H1 (cell line): ENCODE measurements at regions not wholly inside any gene's neighbourhood (a gene's known extent, or its start where the extent isn't known, plus 50 kb on each side); places are given as distances from the start of the nearest gene placed in this dataset.

Source experiments
- CTCF ChIA-PET: fragments of 300-600 bp; sonication (Branson Sonifier 250); formaldehyde crosslinking; loops from one replicate; lab custom pipeline; 2021; ENCODE audit not compliant: partially characterized antibody; lab: Charles Lee
- POLR2A ChIA-PET: fragments of 300-600 bp; sonication (Branson Sonifier 250); formaldehyde crosslinking; loops from one replicate; lab custom pipeline; 2021; ENCODE audit warnings: inconsistent platforms; ENCODE audit not compliant: partially characterized antibody; lab: Charles Lee
- DNase-seq, 2 experiments: peaks; one replicate each; pipeline versions ENCODE4 v3.0.0 to v3.0.0-alpha.2; 2010 to 2022; ENCODE audit warnings: low spot score in 2 of 2, low read depth in 1 of 2, mixed read lengths in 1 of 2
- FAIRE-seq: peaks from 2 replicates; lab custom pipeline; 2011; peaks lifted over from hg19 to GRCh38; lab: Jason Lieb, UNC
- H2AFZ ChIP-seq: 2 replicates; pipeline ENCODE4 v1.8.1; 2012; ENCODE audit warnings: low read length, inconsistent platforms
- H2AK5ac ChIP-seq: 2 replicates; pipeline ENCODE4 v1.6.1; 2013; ENCODE audit warnings: low read depth, low read length
- H2BK120ac ChIP-seq: replicated peaks from 2 replicates; pipeline ENCODE3; 2013; ENCODE audit warnings: low read depth, low read length, inconsistent platforms
- H2BK12ac ChIP-seq: 2 replicates; pipeline ENCODE4 v1.6.1; 2013; ENCODE audit warnings: low read depth, low read length
- H2BK15ac ChIP-seq: 2 replicates; pipeline ENCODE4 v1.6.1; 2013; ENCODE audit warnings: low read length
- H2BK20ac ChIP-seq: 2 replicates; pipeline ENCODE4 v1.6.1; 2013; ENCODE audit warnings: low read length
- H2BK5ac ChIP-seq: 2 replicates; pipeline ENCODE4 v1.6.1; 2013; ENCODE audit warnings: low read depth, low read length
- H3K14ac ChIP-seq: 2 replicates; pipeline ENCODE4 v1.6.1; 2013; ENCODE audit warnings: inconsistent platforms; ENCODE audit not compliant: insufficient read length
- H3K18ac ChIP-seq: 2 replicates; pipeline ENCODE4 v1.6.1; 2013; ENCODE audit warnings: low read length; ENCODE audit errors: extremely low read depth
- H3K23ac ChIP-seq: 2 replicates; pipeline ENCODE4 v1.6.1; 2013; ENCODE audit warnings: inconsistent platforms; ENCODE audit not compliant: insufficient read length
- H3K23me2 ChIP-seq: 2 replicates; pipeline ENCODE4 v1.6.1; 2013; ENCODE audit warnings: low read depth, low read length
- H3K27ac ChIP-seq: 2 replicates; pipeline ENCODE4 v1.6.1; 2011; ENCODE audit warnings: low read depth, low read length, inconsistent platforms
- H3K27me3 ChIP-seq, 4 experiments: replicated peaks in 1 of 4; 1 replicate in 1 of 4; 2 replicates in 3 of 4; pipeline versions ENCODE4 v1.6.1 to v1.8.1; 2011 to 2013; ENCODE audit warnings: low read length in 3 of 4, mild to moderate bottlenecking in 3 of 4, inconsistent platforms in 2 of 4, mixed read lengths in 2 of 4, moderate library complexity in 1 of 4; ENCODE audit not compliant: control insufficient read depth in 3 of 4, insufficient read depth in 3 of 4; ENCODE audit errors: extremely low read depth in 1 of 4
- H3K36me3 ChIP-seq, 4 experiments: 2 replicates each; pipeline versions ENCODE4 v1.6.1 to v1.8.1; 2011 to 2013; ENCODE audit warnings: mild to moderate bottlenecking in 4 of 4, low read length in 3 of 4, moderate library complexity in 2 of 4, control low read depth in 1 of 4, inconsistent platforms in 1 of 4; ENCODE audit not compliant: insufficient read depth in 4 of 4, control insufficient read depth in 2 of 4
- H3K4ac ChIP-seq: replicated peaks from 2 replicates; pipeline ENCODE3; 2013; ENCODE audit warnings: low read length, low read depth, mixed read lengths, inconsistent platforms; ENCODE audit not compliant: insufficient read length
- H3K4me1 ChIP-seq, 4 experiments: replicated peaks in 1 of 4; 1 replicate in 1 of 4; 2 replicates in 3 of 4; pipeline versions ENCODE4 v1.6.1 to v1.8.1; 2011 to 2013; ENCODE audit warnings: low read length in 3 of 4, inconsistent platforms in 2 of 4, mixed read lengths in 1 of 4; ENCODE audit not compliant: insufficient read depth in 4 of 4, control insufficient read depth in 3 of 4
- H3K4me2 ChIP-seq, 2 experiments: 2 replicates each; pipeline versions ENCODE4 v1.6.1 to v1.8.1; 2011 to 2013; ENCODE audit warnings: low read depth in 2 of 2, low read length in 2 of 2, control low read depth in 1 of 2, inconsistent platforms in 1 of 2, mild to moderate bottlenecking in 1 of 2; ENCODE audit not compliant: insufficient read depth in 1 of 2
- H3K4me3 ChIP-seq, 4 experiments: fragments of 200-600, 300-600 bp in 1 of 4; sonication (generic), shearing (Covaris generic), sonication (Bioruptor Twin) in 1 of 4; 2 replicates each; pipeline versions ENCODE4 v1.5.1 to v1.8.1; 2011 to 2016; ENCODE audit warnings: low read length in 4 of 4, low read depth in 3 of 4, control low read depth in 2 of 4, inconsistent platforms in 2 of 4, mild to moderate bottlenecking in 2 of 4, mixed read lengths in 1 of 4, moderate library complexity in 1 of 4; ENCODE audit not compliant: insufficient read depth in 2 of 4; ENCODE audit errors: extremely low read depth in 1 of 4
- H3K56ac ChIP-seq: replicated peaks from 2 replicates; pipeline ENCODE3; 2013; ENCODE audit warnings: low read depth, mild to moderate bottlenecking, mixed read lengths, low read length, inconsistent platforms; ENCODE audit not compliant: insufficient read length
- H3K79me1 ChIP-seq: 2 replicates; pipeline ENCODE4 v1.6.1; 2013; ENCODE audit warnings: low read depth, low read length, control low read depth
- H3K79me2 ChIP-seq, 2 experiments: 2 replicates each; pipeline versions ENCODE4 v1.6.1 to v1.8.1; 2012 to 2013; ENCODE audit warnings: low read length in 2 of 2, mild to moderate bottlenecking in 2 of 2, inconsistent platforms in 1 of 2; ENCODE audit not compliant: insufficient read depth in 2 of 2, control insufficient read depth in 1 of 2
- H3K9ac ChIP-seq, 4 experiments: replicated peaks in 1 of 4; 1 replicate in 1 of 4; 2 replicates in 3 of 4; pipeline versions ENCODE4 v1.6.1 to v1.8.1; 2011 to 2013; ENCODE audit warnings: low read depth in 3 of 4, low read length in 3 of 4, control low read depth in 2 of 4, mild to moderate bottlenecking in 2 of 4, moderate library complexity in 2 of 4, inconsistent platforms in 1 of 4; ENCODE audit errors: extremely low read depth in 1 of 4
- H3K9me3 ChIP-seq, 2 experiments: 2 replicates each; pipeline versions ENCODE4 v1.6.1 to v1.8.1; 2012 to 2013; ENCODE audit warnings: mild to moderate bottlenecking in 2 of 2, moderate library complexity in 2 of 2, control low read depth in 1 of 2, inconsistent platforms in 1 of 2, low read depth in 1 of 2, low read length in 1 of 2, mixed read lengths in 1 of 2; ENCODE audit not compliant: insufficient read depth in 2 of 2
- H4K20me1 ChIP-seq, 2 experiments: replicated peaks in 1 of 2; 2 replicates each; pipeline versions ENCODE3 to v1.8.1; 2011 to 2013; ENCODE audit warnings: inconsistent platforms in 2 of 2, low read length in 2 of 2, mild to moderate bottlenecking in 1 of 2; ENCODE audit not compliant: insufficient read depth in 2 of 2, control insufficient read depth in 1 of 2
- H4K5ac ChIP-seq: 2 replicates; pipeline ENCODE4 v1.6.1; 2013; ENCODE audit warnings: low read length, low read depth, mixed read lengths, inconsistent platforms; ENCODE audit not compliant: insufficient read length
- H4K8ac ChIP-seq: 2 replicates; pipeline ENCODE4 v1.8.0; 2013; ENCODE audit warnings: mild to moderate bottlenecking, moderate library complexity, low read length, inconsistent platforms; ENCODE audit not compliant: insufficient read depth; ENCODE audit errors: extremely low read depth
- H4K91ac ChIP-seq: replicated peaks from 2 replicates; pipeline ENCODE3; 2013; ENCODE audit warnings: low read length, mixed read lengths, inconsistent platforms; ENCODE audit not compliant: insufficient read length
- ASH2L ChIP-seq: fragments of 200-600, 300-600 bp; sonication (generic); IDR thresholded peaks from one replicate; pipeline ENCODE4 v1.7.1; 2017; ENCODE audit warnings: low read length
- BACH1 ChIP-seq: IDR thresholded peaks from 2 replicates; pipeline ENCODE4 v1.6.1; 2012; ENCODE audit warnings: low read length, improper control_type of control experiment
- CREB1 ChIP-seq: IDR thresholded peaks from 2 replicates; pipeline ENCODE4 v1.6.1; 2012; ENCODE audit warnings: inconsistent platforms
- EP300 ChIP-seq, 2 experiments: IDR thresholded peaks; 1 replicate in 1 of 2; 2 replicates in 1 of 2; pipeline ENCODE4 v1.6.1; 2011 to 2012; ENCODE audit warnings: low read depth in 2 of 2, low read length in 2 of 2, mild to moderate bottlenecking in 2 of 2, borderline replicate concordance in 1 of 2, inconsistent platforms in 1 of 2, moderate library complexity in 1 of 2
- GABPA ChIP-seq: IDR thresholded peaks from 2 replicates; pipeline ENCODE4 v1.6.1; 2011; ENCODE audit warnings: mild to moderate bottlenecking, low read length, moderate library complexity, borderline replicate concordance; ENCODE audit not compliant: insufficient read depth
- HDAC2 ChIP-seq, 2 experiments: fragments of 300-600 bp in 1 of 2; sonication (generic) in 1 of 2; IDR thresholded peaks; 2 replicates each; pipeline ENCODE4 v1.6.1; 2011 to 2012; ENCODE audit warnings: low read depth in 2 of 2, low read length in 2 of 2, mild to moderate bottlenecking in 2 of 2, moderate library complexity in 2 of 2, borderline replicate concordance in 1 of 2, inconsistent platforms in 1 of 2
- JUN ChIP-seq: IDR thresholded peaks from 2 replicates; pipeline ENCODE4 v1.6.1; 2011; ENCODE audit warnings: low read depth, mild to moderate bottlenecking, improper control_type of control experiment, low read length
- JUND ChIP-seq: IDR thresholded peaks from 2 replicates; pipeline ENCODE4 v1.6.1; 2011; ENCODE audit warnings: mild to moderate bottlenecking, improper control_type of control experiment, low read length
- MAX ChIP-seq: IDR thresholded peaks from 2 replicates; pipeline ENCODE4 v1.6.1; 2012; ENCODE audit warnings: inconsistent platforms
- NRF1 ChIP-seq: IDR thresholded peaks from 2 replicates; pipeline ENCODE4 v1.6.1; 2011; ENCODE audit warnings: mild to moderate bottlenecking, low read depth, low read length, improper control_type of control experiment
- RBBP5 ChIP-seq: IDR thresholded peaks from 2 replicates; pipeline ENCODE4 v1.7.1; 2012; ENCODE audit warnings: low read depth, mild to moderate bottlenecking, inconsistent platforms, low read length, moderate library complexity, borderline replicate concordance
- RFX5 ChIP-seq: IDR thresholded peaks from 2 replicates; pipeline ENCODE4 v1.6.1; 2011; ENCODE audit warnings: low read depth, low read length, improper control_type of control experiment, borderline replicate concordance
- SAP30 ChIP-seq: fragments of 300-600 bp; sonication (generic); IDR thresholded peaks from 2 replicates; pipeline ENCODE4 v1.7.1; 2012; ENCODE audit warnings: low read length, moderate library complexity, mild to moderate bottlenecking, inconsistent platforms; ENCODE audit not compliant: insufficient read depth, insufficient replicate concordance
- SIRT6 ChIP-seq: IDR thresholded peaks from one replicate; pipeline ENCODE4 v1.7.1; 2012; ENCODE audit warnings: low read length, inconsistent platforms
- SUZ12 ChIP-seq: fragments of 200-600 bp; sonication (generic); IDR thresholded peaks from 2 replicates; pipeline ENCODE4 v1.6.1; 2012; ENCODE audit warnings: mild to moderate bottlenecking, inconsistent platforms, low read length, moderate library complexity, mixed read lengths
- YY1 ChIP-seq: IDR thresholded peaks from 2 replicates; pipeline ENCODE4 v1.6.1; 2011; ENCODE audit warnings: low read depth, mild to moderate bottlenecking, low read length
- WGBS, 2 experiments: shearing (Covaris generic) in 1 of 2; methylation state at CpG; one replicate each; pipeline versions ENCODE4 v1.1.6 to v1.1.7; 2013 to 2015; ENCODE audit warnings: low lambda C conversion rate in 2 of 2, mixed read lengths in 2 of 2, inconsistent platforms in 1 of 2, low coverage in 1 of 2, missing lambda C conversion rate in 1 of 2; ENCODE audit not compliant: insufficient replicate concordance in 2 of 2, insufficient coverage in 1 of 2, insufficient read length in 1 of 2; ENCODE audit errors: extremely low coverage in 1 of 2, missing lambda C conversion rate in 1 of 2; 5-methylcytosine and 5-hydroxymethylcytosine counted together

- FAIRE-seq, result no peak
- Histone ChIP-seq H3K9ac (no peak overlapping the region), H4K91ac (no peak overlapping the region), H3K4me1 (no peaks in the 10 kb centered on the region), H3K23ac (no peak overlapping the region), H3K79me2 (no peaks in the 10 kb centered on the region), H3K4me3 (no peak overlapping the region), H3K9me3 (no peaks in the 10 kb centered on the region), H2BK5ac (no peak overlapping the region), H2AK5ac (no peak overlapping the region), H4K8ac (no peak overlapping the region), H3K23me2 (no peaks in the 10 kb centered on the region), H3K36me3 (no peaks in the 10 kb centered on the region; a peak in 2 of 8 replicates), H3K27ac (no peak overlapping the region), H4K20me1 (no peaks in the 10 kb centered on the region), H2BK120ac (no peak overlapping the region), H3K14ac (no peak overlapping the region), H3K4me2 (no peak overlapping the region), H3K27me3 (no peaks in the 10 kb centered on the region), H3K4ac (no peak overlapping the region), H2BK20ac (no peak overlapping the region), H2BK15ac (no peak overlapping the region), H3K56ac (no peak overlapping the region), H2AFZ (no peak overlapping the region), H3K18ac (no peak overlapping the region), H4K5ac (no peak overlapping the region), H2BK12ac (no peak overlapping the region), H3K79me1 (no peaks in the 10 kb centered on the region)
- ChIA-PET CTCF (no interaction called here), POLR2A (no interaction called here)
- WGBS, 2 experiments, result 93% methylated on average over 6 of the region's 6 CpGs; no CpG with 5 or more reads in 1 of the 2 experiments
- DNase-seq, result no peak
- no peak for TF ChIP-seq CREB1
- no peak for TF ChIP-seq GABPA
- no peak for TF ChIP-seq BACH1
- no peak for TF ChIP-seq JUND
- TF ChIP-seq MAX, result no peak
- TF ChIP-seq ASH2L, result no peak
- no peak for TF ChIP-seq RFX5
- TF ChIP-seq EP300 (IDR thresholded peaks at IDR 0.05; ENCODE audit: borderline replicate concordance in 1 of 2, low read depth in 2 of 2, low read length in 2 of 2), result no peak
- no peak for TF ChIP-seq HDAC2 (IDR thresholded peaks at IDR 0.05; ENCODE audit: borderline replicate concordance in 1 of 2, low read depth in 2 of 2, low read length in 2 of 2)
- TF ChIP-seq JUN, result no peak
- TF ChIP-seq SIRT6, result no peak
- no peak for TF ChIP-seq YY1
- TF ChIP-seq NRF1, result no peak
- no peak for TF ChIP-seq RBBP5
- no peak for TF ChIP-seq SAP30
- TF ChIP-seq SUZ12, result no peak
These were observed 127.2 kb upstream of the PLSCR5 start for GRCh38 chr3:146732325-146732724.
